BLaER1 (cell line): ENCODE measurements at regions not wholly inside any gene's neighbourhood (a gene's known extent, or its start where the extent isn't known, plus 50 kb on each side); places are given as distances from the start of the nearest gene placed in this dataset.

ENCODE experiments used
- H3K27ac ChIP-seq: shearing (Covaris generic); formaldehyde crosslinking; 2 replicates; pipeline ENCODE4 v1.8.1; 2022
- H3K27me3 ChIP-seq: shearing (Covaris generic); formaldehyde crosslinking; 2 replicates; pipeline ENCODE4 v1.8.1; 2022
- H3K36me3 ChIP-seq: shearing (Covaris generic); formaldehyde crosslinking; 2 replicates; pipeline ENCODE4 v1.8.1; 2022
- H3K4me1 ChIP-seq: shearing (Covaris generic); formaldehyde crosslinking; 2 replicates; pipeline ENCODE4 v1.8.1; 2022
- H3K4me2 ChIP-seq: shearing (Covaris generic); formaldehyde crosslinking; 2 replicates; pipeline ENCODE4 v1.8.1; 2022
- H3K4me3 ChIP-seq: shearing (Covaris generic); formaldehyde crosslinking; 2 replicates; pipeline ENCODE4 v1.8.1; 2022
- H3K9ac ChIP-seq: shearing (Covaris generic); formaldehyde crosslinking; 2 replicates; pipeline ENCODE4 v1.8.1; 2022
- H3K9me3 ChIP-seq: shearing (Covaris generic); formaldehyde crosslinking; 2 replicates; pipeline ENCODE4 v1.8.1; 2022
- H4K20me1 ChIP-seq: shearing (Covaris generic); formaldehyde crosslinking; 2 replicates; pipeline ENCODE4 v1.8.1; 2022
- Cebpa-rat ChIP-seq: shearing (Covaris generic); IDR thresholded peaks from 2 replicates; pipeline ENCODE4 v1.8.1; 2022

DNA sequence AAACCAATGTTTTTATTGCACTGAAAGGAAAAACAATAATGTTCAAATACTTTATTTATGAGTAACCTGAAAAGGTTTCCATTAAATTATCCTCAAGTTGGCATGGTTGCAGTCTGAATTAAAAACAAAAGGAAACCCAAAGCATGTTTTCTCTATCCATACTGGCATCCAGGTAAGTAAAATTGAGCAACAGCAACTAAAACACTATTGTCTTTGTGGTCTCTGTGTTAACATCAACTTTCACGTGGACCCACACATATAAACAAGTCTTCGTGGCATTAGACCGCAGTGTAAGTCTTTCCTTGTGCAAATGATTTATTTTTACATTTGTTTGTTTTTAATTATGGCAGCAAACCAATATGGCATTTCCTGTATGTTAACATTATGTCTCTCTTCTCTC, 757.6 kb downstream of the SEMA5A start:
- Histone ChIP-seq H4K20me1 (no peaks in the 10 kb centered on the region), H3K27me3 (no peaks in the 10 kb centered on the region), H3K27ac (no peak overlapping the region), H3K4me2 (no peak overlapping the region), H3K4me1 (no peaks in the 10 kb centered on the region), H3K9ac (no peak overlapping the region), H3K9me3 (peaks cover 4% of the 10 kb centered on the region; the same call in 1 of the 2 replicates), H3K4me3 (no peak overlapping the region), H3K36me3 (no peaks in the 10 kb centered on the region)
- no peak for TF ChIP-seq Cebpa-rat

DNA sequence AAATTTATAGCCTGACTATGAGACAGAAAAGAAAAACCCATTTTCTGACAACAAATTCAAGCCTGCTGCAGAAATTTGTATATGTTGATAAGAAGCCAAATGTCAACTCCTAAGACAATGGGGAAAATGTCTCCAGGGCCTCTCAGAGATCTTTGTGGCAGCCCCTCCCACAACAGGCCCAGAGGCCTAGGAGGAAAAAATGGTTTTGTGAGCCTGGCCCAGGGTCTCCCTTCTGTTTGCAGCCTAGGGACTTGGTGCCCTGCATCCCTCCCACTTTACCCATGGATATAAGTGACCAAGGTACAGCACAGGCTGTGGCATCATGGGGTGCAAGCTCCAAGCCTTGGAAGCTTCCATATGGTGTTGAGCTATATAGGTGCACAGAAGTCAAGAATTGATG, 740.2 kb downstream of the SEMA5A start:
- Histone ChIP-seq H3K9me3 (peaks cover 34% of the 10 kb centered on the region), H3K4me1 (no peaks in the 10 kb centered on the region), H3K9ac (no peak overlapping the region), H4K20me1 (no peaks in the 10 kb centered on the region), H3K27ac (no peak overlapping the region), H3K4me2 (no peak overlapping the region), H3K27me3 (no peaks in the 10 kb centered on the region), H3K4me3 (no peak overlapping the region), H3K36me3 (no peaks in the 10 kb centered on the region)
- TF ChIP-seq Cebpa-rat: no peak

DNA sequence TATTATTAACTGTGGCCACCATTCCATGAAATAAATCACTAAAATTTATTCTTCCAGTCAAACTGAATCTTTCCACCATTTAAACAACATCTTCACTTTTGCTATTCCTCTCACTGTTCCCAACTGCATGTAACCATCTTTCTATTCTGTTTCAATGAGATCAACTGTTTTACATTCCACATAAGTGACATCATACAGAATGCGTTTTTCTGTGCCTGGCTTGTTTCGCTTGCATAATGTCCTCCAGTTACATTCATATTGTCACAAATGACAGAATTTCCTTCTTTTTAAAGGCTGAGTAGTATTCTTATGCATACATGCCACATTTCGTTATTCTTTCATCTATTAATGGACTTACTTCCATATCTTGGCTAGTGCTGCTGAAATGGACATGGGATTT, 738.2 kb downstream of the SEMA5A start:
- no peak for TF ChIP-seq Cebpa-rat
- Histone ChIP-seq H3K27me3 (no peaks in the 10 kb centered on the region), H3K4me3 (no peak overlapping the region), H4K20me1 (no peaks in the 10 kb centered on the region), H3K9me3 (peaks cover 30% of the 10 kb centered on the region), H3K9ac (no peak overlapping the region), H3K4me1 (no peaks in the 10 kb centered on the region), H3K27ac (no peak overlapping the region), H3K36me3 (no peaks in the 10 kb centered on the region), H3K4me2 (no peak overlapping the region)

DNA sequence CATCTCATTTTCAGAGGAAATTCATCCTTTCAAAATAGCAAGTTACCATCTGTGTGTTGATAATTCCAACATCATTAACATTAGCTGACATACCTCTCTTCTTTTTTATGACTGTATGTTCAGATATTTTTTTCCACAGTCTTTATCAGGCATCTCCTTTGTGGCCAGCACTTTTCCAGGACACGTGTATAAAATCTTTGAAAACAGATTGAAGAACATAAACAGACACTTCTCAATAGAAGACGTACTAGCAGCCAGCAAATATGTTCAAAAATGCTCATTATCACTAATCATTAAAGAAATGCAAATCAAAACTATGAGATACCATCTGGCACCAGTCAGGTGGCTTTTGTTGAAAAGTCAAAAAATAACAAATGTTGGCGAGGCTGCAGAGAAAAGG, 734.3 kb downstream of the SEMA5A start:
- Histone ChIP-seq H3K36me3 (no peaks in the 10 kb centered on the region), H3K27ac (no peak overlapping the region), H3K4me2 (no peak overlapping the region), H3K9ac (no peak overlapping the region), H3K27me3 (no peaks in the 10 kb centered on the region), H3K9me3 (peaks cover 16% of the 10 kb centered on the region), H3K4me3 (no peak overlapping the region), H4K20me1 (no peaks in the 10 kb centered on the region), H3K4me1 (0 out of 2 replicates have a peak, but pooled peaks cover 6% of the 10 kb centered on the region)
- no peak for TF ChIP-seq Cebpa-rat

DNA sequence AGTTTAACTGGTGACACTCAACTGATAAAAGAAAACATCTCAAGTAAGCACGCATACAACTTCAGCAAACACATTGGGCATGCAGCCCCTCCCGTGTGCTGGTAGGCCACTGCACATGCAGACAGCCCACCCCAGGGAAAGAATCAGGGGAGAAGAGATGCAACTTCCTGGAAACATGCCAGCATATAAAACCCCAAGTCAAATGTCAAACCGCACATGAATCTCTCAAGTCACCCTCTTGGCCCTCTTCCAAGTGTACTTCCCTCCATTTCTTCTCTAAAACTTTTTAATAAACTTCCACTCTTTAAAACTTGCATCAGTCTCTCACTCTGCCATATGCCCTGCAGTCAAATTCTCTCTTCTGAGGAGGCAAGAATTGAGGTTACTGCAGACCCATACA, 732.7 kb downstream of the SEMA5A start:
- H3K4me2 ChIP-seq: no peak overlapping the region
- no peak for TF ChIP-seq Cebpa-rat
- peaks cover 17% of the 10 kb centered on the region for H3K9me3 ChIP-seq

DNA sequence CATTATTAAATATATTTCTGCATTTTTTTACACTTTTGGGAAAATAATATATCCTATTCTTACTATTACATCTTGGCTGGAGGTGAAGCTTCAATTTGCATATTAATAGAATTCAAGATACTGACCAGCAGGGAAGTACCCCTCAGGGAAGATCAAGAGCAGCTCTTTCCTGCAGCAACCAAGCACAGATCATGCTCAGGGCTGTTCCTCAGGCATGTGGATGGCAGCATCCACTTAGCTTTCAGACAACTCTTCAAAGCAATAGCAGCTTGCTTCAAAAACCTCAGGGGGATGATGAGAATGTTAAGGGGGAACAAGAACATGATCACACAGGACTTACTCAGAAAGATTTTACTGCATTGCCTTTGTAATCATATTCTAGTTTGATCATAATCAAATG, 731.8 kb downstream of the SEMA5A start:
- Histone ChIP-seq H3K9me3 (peaks cover 17% of the 10 kb centered on the region), H3K27me3 (no peaks in the 10 kb centered on the region), H3K9ac (no peak overlapping the region), H4K20me1 (no peaks in the 10 kb centered on the region), H3K36me3 (no peaks in the 10 kb centered on the region), H3K4me1 (0 out of 2 replicates have a peak, but pooled peaks cover 6% of the 10 kb centered on the region), H3K27ac (no peak overlapping the region), H3K4me2 (no peak overlapping the region), H3K4me3 (no peak overlapping the region)
- no peak for TF ChIP-seq Cebpa-rat

More for the DNA sequence above, 732.7 kb downstream of the SEMA5A start:
- 0 out of 2 replicates have a peak, but pooled peaks cover 6% of the 10 kb centered on the region for H3K4me1 ChIP-seq
- no peaks in the 10 kb centered on the region for H3K27me3 ChIP-seq
- no peaks in the 10 kb centered on the region for H4K20me1 ChIP-seq
- no peaks in the 10 kb centered on the region for H3K36me3 ChIP-seq
- no peak overlapping the region for H3K27ac ChIP-seq
- no peak overlapping the region for H3K9ac ChIP-seq
- H3K4me3 ChIP-seq: no peak overlapping the region

DNA sequence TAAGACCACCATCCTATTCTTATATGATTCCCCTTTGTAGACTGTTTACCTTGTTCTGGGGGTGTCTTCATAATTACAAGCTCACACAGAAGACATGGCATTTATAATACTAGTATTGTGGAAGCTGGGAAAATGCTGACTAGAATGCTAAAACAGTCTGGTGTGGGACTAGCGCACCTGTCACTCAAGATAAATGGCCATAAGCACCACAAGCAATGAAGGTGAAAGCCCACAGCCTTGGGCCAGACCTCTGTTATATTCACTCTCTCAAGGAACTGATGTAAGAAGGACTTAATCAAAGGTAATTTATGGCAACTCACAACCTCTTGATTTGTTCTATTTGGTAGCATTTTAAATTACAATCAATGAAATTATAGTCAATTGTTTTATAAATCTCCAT, 721.5 kb downstream of the SEMA5A start:
- Histone ChIP-seq H3K27ac (no peak overlapping the region), H3K27me3 (no peaks in the 10 kb centered on the region), H4K20me1 (no peaks in the 10 kb centered on the region), H3K9me3 (peaks cover 9% of the 10 kb centered on the region; the same call in 1 of the 2 replicates), H3K4me2 (no peak overlapping the region), H3K9ac (no peak overlapping the region), H3K36me3 (no peaks in the 10 kb centered on the region), H3K4me3 (no peak overlapping the region), H3K4me1 (no peaks in the 10 kb centered on the region)
- TF ChIP-seq Cebpa-rat: no peak

DNA sequence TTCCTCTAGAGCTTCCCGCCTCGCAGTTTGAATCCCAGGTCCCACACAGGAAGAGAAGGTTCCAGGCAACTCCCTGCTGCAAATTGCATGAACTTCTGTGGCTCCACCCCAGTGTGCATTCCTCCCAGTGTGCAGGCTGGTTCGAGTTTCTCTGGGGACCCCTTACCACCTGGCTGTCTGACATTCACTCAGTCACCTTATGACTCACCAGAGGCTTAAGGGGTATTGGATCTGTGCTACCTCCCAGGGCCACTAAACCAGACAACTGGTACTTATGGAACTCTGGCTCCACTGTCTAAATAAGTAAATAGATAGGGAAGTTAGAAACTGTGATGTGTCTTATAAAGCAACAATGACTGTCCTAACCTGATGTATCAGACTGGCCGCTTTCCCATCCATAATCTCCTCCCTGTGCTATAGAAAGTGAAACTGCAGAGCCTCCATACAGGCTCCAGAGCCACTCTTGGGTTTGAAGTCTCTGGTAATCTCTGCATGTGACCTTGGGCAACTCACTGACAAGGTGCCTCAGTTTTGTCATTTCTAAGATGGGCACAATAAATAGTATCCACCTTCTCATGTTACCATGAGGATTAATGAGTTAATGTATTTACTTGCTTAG, 720.6 kb downstream of the SEMA5A start:
- no peak overlapping the region for H3K27ac ChIP-seq
- no peak overlapping the region for H3K4me2 ChIP-seq
- no peak overlapping the region for H3K9ac ChIP-seq
- H3K9me3 ChIP-seq: peaks cover 9% of the 10 kb centered on the region; the same call in 1 of the 2 replicates
- no peak for TF ChIP-seq Cebpa-rat
- H3K27me3 ChIP-seq: no peaks in the 10 kb centered on the region
- H3K4me3 ChIP-seq: no peak overlapping the region
- H4K20me1 ChIP-seq: no peaks in the 10 kb centered on the region
- no peaks in the 10 kb centered on the region for H3K36me3 ChIP-seq
- H3K4me1 ChIP-seq: no peaks in the 10 kb centered on the region

DNA sequence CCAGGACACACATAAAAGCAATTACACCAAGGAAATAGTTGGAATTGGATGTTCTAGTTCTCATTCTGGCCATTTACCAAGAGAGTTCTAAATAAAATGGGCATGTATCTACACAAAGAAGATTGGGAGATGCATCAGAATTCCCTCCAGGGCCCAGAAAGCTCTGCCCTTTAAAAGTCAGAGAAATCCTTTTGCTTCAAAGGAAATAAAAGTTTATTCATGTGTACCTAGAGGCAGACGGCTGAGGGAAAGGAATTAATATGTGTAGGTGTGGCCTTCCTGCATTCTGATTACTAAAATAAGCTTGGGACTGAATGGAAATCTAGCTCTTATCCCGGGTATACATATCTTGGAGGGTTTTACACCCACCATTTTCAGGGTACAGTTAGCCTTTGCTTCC, 719.4 kb downstream of the SEMA5A start:
- Histone ChIP-seq H3K9ac (no peak overlapping the region), H3K27ac (no peak overlapping the region), H3K4me1 (no peaks in the 10 kb centered on the region), H3K4me3 (no peak overlapping the region), H3K27me3 (no peaks in the 10 kb centered on the region), H3K36me3 (no peaks in the 10 kb centered on the region), H4K20me1 (no peaks in the 10 kb centered on the region), H3K4me2 (no peak overlapping the region), H3K9me3 (peaks cover 9% of the 10 kb centered on the region; the same call in 1 of the 2 replicates)
- TF ChIP-seq Cebpa-rat: no peak

DNA sequence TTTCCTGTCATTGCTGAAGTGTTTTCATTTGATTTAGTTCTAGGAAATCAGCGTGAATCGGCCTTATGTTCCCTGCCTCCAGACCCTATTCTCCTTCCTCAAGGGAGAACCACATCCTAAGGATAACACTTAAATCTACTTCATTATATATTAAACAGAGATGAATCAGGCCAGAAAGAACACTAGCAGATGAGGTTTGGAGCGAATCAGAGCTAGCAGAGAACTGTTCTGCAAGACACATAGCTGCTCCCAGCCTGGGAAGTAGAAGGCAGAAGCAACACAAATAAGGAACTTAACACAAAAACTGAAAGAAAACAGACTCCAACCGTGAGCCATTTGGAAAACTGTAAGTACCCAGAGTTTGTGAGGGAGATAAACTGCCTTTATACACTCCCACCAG, 718.2 kb downstream of the SEMA5A start:
- TF ChIP-seq Cebpa-rat: no peak
- H3K9ac ChIP-seq: no peak overlapping the region
- H4K20me1 ChIP-seq: no peaks in the 10 kb centered on the region
- H3K4me1 ChIP-seq: no peaks in the 10 kb centered on the region
- no peaks in the 10 kb centered on the region for H3K27me3 ChIP-seq
- H3K27ac ChIP-seq: no peak overlapping the region
- no peaks in the 10 kb centered on the region for H3K9me3 ChIP-seq
- H3K4me3 ChIP-seq: no peak overlapping the region
- no peak overlapping the region for H3K4me2 ChIP-seq
- H3K36me3 ChIP-seq: no peaks in the 10 kb centered on the region
